GM13976 (cell line): ENCODE measurements at regions not wholly inside any gene's neighbourhood (a gene's known extent, or its start where the extent isn't known, plus 50 kb on each side); places are given as distances from the start of the nearest gene placed in this dataset.

Experiments
- DNase-seq: peaks from one replicate; pipeline ENCODE4 v3.0.0; 2012; ENCODE audit warnings: low spot score
- CTCF ChIP-seq: IDR thresholded peaks from 2 replicates; pipeline ENCODE4 v1.5.1; 2012; ENCODE audit warnings: borderline replicate concordance, mild to moderate bottlenecking; ENCODE audit not compliant: insufficient read depth; ENCODE audit errors: extremely low read depth, missing control alignments, control extremely low read depth
- in situ Hi-C: fragments of 300-500 bp; cut with MboI; formaldehyde crosslinking; loops from one replicate; pipeline ENCODE4 v1.12.0; 2022; ENCODE audit warnings: low sequenced_read_pairs, mixed read lengths, inconsistent platforms; ENCODE audit not compliant: unreplicated experiment

GRCh38 chr5:167790462-167791260 lies 500.8 kb upstream of the WWC1 start:
- in situ Hi-C loops: no loop called here
- TF ChIP-seq CTCF: no peak
- DNase-seq: no peak

- no peak for TF ChIP-seq CTCF
- DNase-seq: no peak
- in situ Hi-C loops: no loop called here
Observed at GRCh38 chr5:167792514-167792913, 498.9 kb upstream of the WWC1 start.

- DNase-seq: no peak
Observed at GRCh38 chr5:167793700-167794099, 497.7 kb upstream of the WWC1 start.

GRCh38 chr5:167794121-167794520 lies 497.3 kb upstream of the WWC1 start:
- no peak for TF ChIP-seq CTCF
- no peak for DNase-seq
- in situ Hi-C loops: no loop called here

More at GRCh38 chr5:167793700-167794099, 497.7 kb upstream of the WWC1 start:
- in situ Hi-C loops: no loop called here
- no peak for TF ChIP-seq CTCF

- no peak for DNase-seq
- in situ Hi-C loops: no loop called here
Observed at GRCh38 chr5:167796672-167797071, 494.8 kb upstream of the WWC1 start.

GRCh38 chr5:167797933-167798332 lies 493.5 kb upstream of the WWC1 start:
- in situ Hi-C loops: no loop called here
- TF ChIP-seq CTCF: no peak

More at GRCh38 chr5:167796672-167797071, 494.8 kb upstream of the WWC1 start:
- no peak for TF ChIP-seq CTCF

More at GRCh38 chr5:167797933-167798332, 493.5 kb upstream of the WWC1 start:
- DNase-seq: no peak
